B cell (primary cell): ENCODE measurements at regions not wholly inside any gene's neighbourhood (a gene's known extent, or its start where the extent isn't known, plus 50 kb on each side); places are given as distances from the start of the nearest gene placed in this dataset.

Experiments
- ATAC-seq: fragments of 200-7000 bp; cut with Tn5 transposase; one replicate; pipeline ENCODE4 v1.10.0; 2021; ENCODE audit warnings: low read depth, mild to moderate bottlenecking, moderate number of reproducible peaks, moderate library complexity
- CTCF ChIA-PET: fragments of 350-600 bp; sonication (Branson Sonifier 250); formaldehyde crosslinking; loops from one replicate; lab custom pipeline; 2021; ENCODE audit warnings: antibody characterized with exemption, inconsistent platforms; lab: Charles Lee
- POLR2A ChIA-PET: fragments of 350-600 bp; sonication (Branson Sonifier 250); formaldehyde crosslinking; loops from one replicate; lab custom pipeline; 2021; ENCODE audit warnings: antibody characterized with exemption; lab: Charles Lee
- DNase-seq: peaks from one replicate; pipeline ENCODE4 v3.0.0; 2013
- H2AFZ ChIP-seq: 2 replicates; pipeline ENCODE4 v1.6.1; 2012; ENCODE audit warnings: mild to moderate bottlenecking, low read depth, low read length; ENCODE audit not compliant: insufficient read depth, poor library complexity, severe bottlenecking
- H3K27ac ChIP-seq, 2 donors: 1 replicate in 1 of 2; 2 replicates in 1 of 2; pipeline ENCODE4 v1.5.1; 2012 to 2013; ENCODE audit warnings: low read length in 2 of 2, mild to moderate bottlenecking in 2 of 2, moderate library complexity in 1 of 2
- H3K27me3 ChIP-seq, 4 experiments: fragments of 200-600 bp in 1 of 4; sonication (generic) in 1 of 4; replicated peaks in 1 of 4; 1 replicate in 2 of 4; 2 replicates in 2 of 4; pipeline versions ENCODE4 v1.6.1 to v1.7.0; 2013 to 2016; ENCODE audit warnings: low read length in 3 of 4, mild to moderate bottlenecking in 2 of 4, mixed read lengths in 1 of 4, moderate library complexity in 1 of 4; ENCODE audit not compliant: insufficient read depth in 4 of 4, control insufficient read depth in 3 of 4; ENCODE audit errors: control extremely low read depth in 1 of 4
- H3K36me3 ChIP-seq, 2 experiments: replicated peaks in 1 of 2; 1 replicate in 1 of 2; 2 replicates in 1 of 2; pipeline versions ENCODE4 v1.6.1 to v1.7.1; 2013; ENCODE audit warnings: low read length in 1 of 2; ENCODE audit not compliant: insufficient read depth in 2 of 2, control insufficient read depth in 1 of 2; ENCODE audit errors: control extremely low read depth in 1 of 2, extremely low read depth in 1 of 2
- H3K4me1 ChIP-seq, 2 donors: fragments of 200-600 bp in 1 of 2; sonication (generic) in 1 of 2; 1 replicate in 1 of 2; 2 replicates in 1 of 2; pipeline versions ENCODE4 v1.5.1 to v1.6.1; 2013 to 2017; ENCODE audit warnings: low read length in 2 of 2; ENCODE audit not compliant: control insufficient read depth in 2 of 2, insufficient read depth in 2 of 2
- H3K4me2 ChIP-seq: replicated peaks from 2 replicates; pipeline ENCODE3; 2012; ENCODE audit warnings: mild to moderate bottlenecking, low read depth, low read length; ENCODE audit not compliant: poor library complexity, severe bottlenecking
- H3K4me3 ChIP-seq, 5 experiments: fragments of 200-600 bp in 1 of 5; sonication (generic) in 1 of 5; 1 replicate in 3 of 5; 2 replicates in 2 of 5; pipeline versions ENCODE4 v1.5.1 to v1.7.0; 2011 to 2016; ENCODE audit warnings: low read length in 4 of 5, mild to moderate bottlenecking in 4 of 5, low read depth in 2 of 5, control low read depth in 1 of 5, moderate library complexity in 1 of 5; ENCODE audit not compliant: insufficient read depth in 1 of 5; ENCODE audit errors: control extremely low read depth in 1 of 5, extremely low read depth in 1 of 5
- H3K79me2 ChIP-seq: fragments of 200-600 bp; sonication (generic); one replicate; pipeline ENCODE4 v1.6.0; 2016; ENCODE audit warnings: low read length; ENCODE audit not compliant: control insufficient read depth, insufficient read depth
- H3K9ac ChIP-seq: fragments of 200-600 bp; sonication (generic); 2 replicates; pipeline ENCODE4 v1.6.1; 2017; ENCODE audit warnings: mild to moderate bottlenecking, low read length, moderate library complexity
- H3K9me3 ChIP-seq, 3 donors: one replicate each; pipeline versions ENCODE4 v1.6.1 to v1.7.1; 2013; ENCODE audit warnings: low read length in 2 of 3; ENCODE audit not compliant: control insufficient read depth in 2 of 3, insufficient read depth in 1 of 3; ENCODE audit errors: control extremely low read depth in 1 of 3
- H4K20me1 ChIP-seq: 2 replicates; pipeline ENCODE4 v1.6.0; 2012; ENCODE audit warnings: mild to moderate bottlenecking, low read length; ENCODE audit not compliant: insufficient read depth, control insufficient read depth, poor library complexity, severe bottlenecking
- H3K27ac Mint-ChIP-seq: one replicate; pipeline ENCODE4 v1.8.0; 2021; ENCODE audit warnings: mixed read lengths
- H3K27me3 Mint-ChIP-seq: one replicate; pipeline ENCODE4 v1.8.0; 2021; ENCODE audit warnings: mixed read lengths
- H3K4me1 Mint-ChIP-seq: one replicate; pipeline ENCODE4 v1.8.0; 2021; ENCODE audit warnings: mixed read lengths
- H3K4me3 Mint-ChIP-seq: one replicate; pipeline ENCODE4 v1.8.0; 2021; ENCODE audit warnings: mixed read lengths
- H3K9me3 Mint-ChIP-seq: one replicate; pipeline ENCODE4 v1.8.0; 2022; ENCODE audit warnings: mixed read lengths; ENCODE audit not compliant: insufficient read depth
- EZH2 ChIP-seq: IDR thresholded peaks from 2 replicates; pipeline ENCODE4 v1.6.1; 2012; ENCODE audit warnings: borderline replicate concordance, low read depth, mild to moderate bottlenecking, moderate library complexity, low read length; ENCODE audit not compliant: insufficient read depth, poor library complexity, severe bottlenecking
- WGBS: methylation state at CpG from one replicate; pipeline ENCODE4 v1.1.5; 2013; ENCODE audit warnings: missing lambda C conversion rate; ENCODE audit not compliant: insufficient coverage; 5-methylcytosine and 5-hydroxymethylcytosine counted together
- intact Hi-C: fragments of 100-400 bp; cut with micrococcal nuclease; formaldehyde crosslinking; loops from one replicate; pipeline ENCODE4 v1.10.0; 2022
- TF ChIP-seq, protein P1 (sequence below): fragments of 200-600 bp; IDR thresholded peaks from one replicate; pipeline ENCODE4 v1.8.0; 2022; ENCODE audit warnings: antibody characterized with exemption, mild to moderate bottlenecking

DNA sequence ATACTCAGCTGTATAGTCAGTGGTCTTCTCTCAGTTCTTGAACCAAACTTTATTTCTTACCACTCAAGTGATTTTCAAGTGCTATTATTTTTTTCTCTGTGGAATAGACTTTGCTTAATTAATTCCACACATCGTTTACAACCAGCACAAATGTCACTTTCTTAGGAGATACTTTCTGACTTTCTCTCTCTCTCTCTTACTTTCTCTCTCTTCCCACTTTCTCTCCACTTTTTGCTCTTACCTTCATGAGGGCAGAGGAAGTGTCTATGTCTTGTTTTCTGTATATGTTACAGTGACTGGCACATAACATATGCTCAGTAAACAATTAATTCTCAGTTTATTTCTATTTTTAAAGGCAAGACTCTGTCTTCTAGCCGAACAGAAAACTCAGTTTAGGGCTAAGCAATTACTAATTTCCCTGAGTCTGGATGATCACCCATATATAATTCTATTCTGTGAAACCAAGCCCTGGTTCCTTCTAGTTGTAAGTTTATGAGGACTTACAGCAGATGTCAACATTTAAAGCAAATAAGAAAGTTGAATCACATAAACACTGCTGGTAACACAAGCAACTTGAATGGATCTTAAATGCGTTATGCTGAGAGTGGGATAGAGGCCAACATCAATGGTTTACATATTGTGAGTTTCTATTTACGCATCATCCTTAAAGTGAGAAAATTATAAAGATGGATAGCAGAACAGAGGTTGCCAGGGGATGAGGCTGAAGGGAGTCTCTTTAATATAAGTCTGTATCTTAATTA lies 791.4 kb downstream of the MTRR start:
- CTCF ChIA-PET, result no interaction called here
- no peak overlapping the region for H2AFZ ChIP-seq
- no peaks in the 10 kb centered on the region for H3K9me3 ChIP-seq
- no CpG with 5 or more reads among the region's 4 CpGs for WGBS
- POLR2A ChIA-PET, result no interaction called here
- ATAC-seq (no peak), DNase-seq (no peak)
- TF ChIP-seq, protein P1, sequence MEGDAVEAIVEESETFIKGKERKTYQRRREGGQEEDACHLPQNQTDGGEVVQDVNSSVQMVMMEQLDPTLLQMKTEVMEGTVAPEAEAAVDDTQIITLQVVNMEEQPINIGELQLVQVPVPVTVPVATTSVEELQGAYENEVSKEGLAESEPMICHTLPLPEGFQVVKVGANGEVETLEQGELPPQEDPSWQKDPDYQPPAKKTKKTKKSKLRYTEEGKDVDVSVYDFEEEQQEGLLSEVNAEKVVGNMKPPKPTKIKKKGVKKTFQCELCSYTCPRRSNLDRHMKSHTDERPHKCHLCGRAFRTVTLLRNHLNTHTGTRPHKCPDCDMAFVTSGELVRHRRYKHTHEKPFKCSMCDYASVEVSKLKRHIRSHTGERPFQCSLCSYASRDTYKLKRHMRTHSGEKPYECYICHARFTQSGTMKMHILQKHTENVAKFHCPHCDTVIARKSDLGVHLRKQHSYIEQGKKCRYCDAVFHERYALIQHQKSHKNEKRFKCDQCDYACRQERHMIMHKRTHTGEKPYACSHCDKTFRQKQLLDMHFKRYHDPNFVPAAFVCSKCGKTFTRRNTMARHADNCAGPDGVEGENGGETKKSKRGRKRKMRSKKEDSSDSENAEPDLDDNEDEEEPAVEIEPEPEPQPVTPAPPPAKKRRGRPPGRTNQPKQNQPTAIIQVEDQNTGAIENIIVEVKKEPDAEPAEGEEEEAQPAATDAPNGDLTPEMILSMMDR, result no peak
- no peak for TF ChIP-seq EZH2
- H3K36me3 ChIP-seq, result no peaks in the 10 kb centered on the region
- H3K27ac ChIP-seq, result no peak overlapping the region
- no peaks in the 10 kb centered on the region for H3K79me2 ChIP-seq
- no peaks in the 10 kb centered on the region for H3K4me1 Mint-ChIP-seq
- no peaks in the 10 kb centered on the region for H3K9me3 Mint-ChIP-seq
- H3K9ac ChIP-seq, result no peak overlapping the region
- no peaks in the 10 kb centered on the region for H3K4me1 ChIP-seq
- no peak overlapping the region for H3K4me3 Mint-ChIP-seq
- intact Hi-C loops, result no loop called here
- no peak overlapping the region for H3K27ac Mint-ChIP-seq
- H3K4me2 ChIP-seq, result no peak overlapping the region
- no peaks in the 10 kb centered on the region for H4K20me1 ChIP-seq
- no peak overlapping the region for H3K4me3 ChIP-seq
- no peaks in the 10 kb centered on the region for H3K27me3 Mint-ChIP-seq
- no peaks in the 10 kb centered on the region for H3K27me3 ChIP-seq

- no peaks in the 10 kb centered on the region for H3K9me3 Mint-ChIP-seq
- CTCF ChIA-PET, result no interaction called here
- no peaks in the 10 kb centered on the region for H4K20me1 ChIP-seq
Observed at GRCh38 chr5:8663374-8663773, 794.4 kb downstream of the MTRR start.

More at GRCh38 chr5:8663374-8663773, 794.4 kb downstream of the MTRR start:
- no peaks in the 10 kb centered on the region for H3K79me2 ChIP-seq
- H3K4me2 ChIP-seq, result no peak overlapping the region
- H3K27ac Mint-ChIP-seq, result no peak overlapping the region
- WGBS, result 86% methylated on average over 2 of the region's 6 CpGs
- no peaks in the 10 kb centered on the region for H3K27me3 Mint-ChIP-seq
- no peaks in the 10 kb centered on the region for H3K4me1 ChIP-seq
- POLR2A ChIA-PET, result no interaction called here
- ATAC-seq, result no peak
- H3K9me3 ChIP-seq, result no peaks in the 10 kb centered on the region
- TF ChIP-seq, protein P1, result no peak
- no peak for TF ChIP-seq EZH2
- no peak overlapping the region for H3K27ac ChIP-seq
- H3K4me3 ChIP-seq, result no peak overlapping the region
- H2AFZ ChIP-seq, result no peak overlapping the region
- H3K27me3 ChIP-seq, result no peaks in the 10 kb centered on the region
- no peak overlapping the region for H3K4me3 Mint-ChIP-seq
- no peaks in the 10 kb centered on the region for H3K4me1 Mint-ChIP-seq
- intact Hi-C loops, result no loop called here
- no peak for DNase-seq
- H3K36me3 ChIP-seq, result no peaks in the 10 kb centered on the region
- H3K9ac ChIP-seq, result no peak overlapping the region
